HG03432 (cell line): ENCODE measurements at regions not wholly inside any gene's neighbourhood (a gene's known extent, or its start where the extent isn't known, plus 50 kb on each side); places are given as distances from the start of the nearest gene placed in this dataset.

Source experiments
- ATAC-seq: cut with Tn5 transposase; IDR thresholded peaks from one replicate; pipeline ENCODE4 v1.9.1; 2021; ENCODE audit warnings: mild to moderate bottlenecking, moderate library complexity; ENCODE audit not compliant: unreplicated experiment

DNA sequence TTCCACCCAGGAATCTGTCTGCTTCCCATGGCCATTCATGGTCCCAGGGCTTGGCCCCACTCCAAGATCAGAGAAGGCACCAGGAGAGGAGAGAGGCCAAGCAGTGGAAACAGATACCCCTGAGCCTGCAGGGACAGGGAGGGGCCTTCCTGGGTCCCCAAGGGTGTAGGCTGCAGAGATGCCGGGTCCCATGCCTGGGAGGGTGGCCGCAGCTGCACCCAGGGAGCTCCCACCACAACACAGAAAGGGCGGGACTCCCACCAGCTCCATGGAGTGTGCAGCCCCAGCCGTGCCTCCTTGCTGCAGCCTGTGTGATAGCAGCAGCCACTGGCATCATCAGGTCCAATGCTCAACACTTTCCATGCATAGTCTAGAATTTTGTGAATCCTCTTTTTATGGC is 331.5 kb downstream of the UACA start:
- ATAC-seq, result no peak

- ATAC-seq, result no peak
Measured at GRCh38 chr15:70430069-70430468, 332.4 kb upstream of the TLE3 start.

DNA sequence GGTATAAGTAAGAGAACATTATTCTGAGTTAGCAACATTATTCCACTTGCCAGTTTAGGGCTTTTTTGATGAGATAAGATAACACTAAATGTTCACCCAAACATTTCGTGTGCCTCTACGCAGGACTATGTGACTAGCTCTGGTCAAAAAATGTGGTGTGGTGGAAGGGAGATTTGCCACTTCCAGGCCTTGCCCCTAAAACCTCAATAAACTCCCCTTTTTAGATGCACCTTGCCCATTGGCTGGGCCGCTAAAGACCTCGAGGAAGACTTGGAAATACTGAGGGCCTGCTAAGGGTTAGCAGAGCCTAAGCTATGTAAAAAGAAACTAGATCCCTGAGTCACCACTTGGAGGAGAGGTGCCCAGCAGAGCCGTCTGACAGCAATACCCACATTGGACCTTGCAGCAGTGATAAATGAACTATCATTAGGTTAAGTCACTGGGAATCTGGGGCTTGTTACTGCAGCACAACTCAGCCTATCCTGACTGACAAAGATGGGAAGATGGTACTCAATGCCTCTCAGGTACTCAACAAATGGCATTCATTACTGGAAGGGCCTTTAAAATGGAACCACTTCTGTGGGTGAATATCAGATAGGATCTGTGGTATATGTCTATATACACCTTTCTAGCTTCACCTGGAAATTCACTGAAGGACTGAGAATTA is 331.5 kb upstream of the TLE3 start:
- ATAC-seq, result no peak

DNA sequence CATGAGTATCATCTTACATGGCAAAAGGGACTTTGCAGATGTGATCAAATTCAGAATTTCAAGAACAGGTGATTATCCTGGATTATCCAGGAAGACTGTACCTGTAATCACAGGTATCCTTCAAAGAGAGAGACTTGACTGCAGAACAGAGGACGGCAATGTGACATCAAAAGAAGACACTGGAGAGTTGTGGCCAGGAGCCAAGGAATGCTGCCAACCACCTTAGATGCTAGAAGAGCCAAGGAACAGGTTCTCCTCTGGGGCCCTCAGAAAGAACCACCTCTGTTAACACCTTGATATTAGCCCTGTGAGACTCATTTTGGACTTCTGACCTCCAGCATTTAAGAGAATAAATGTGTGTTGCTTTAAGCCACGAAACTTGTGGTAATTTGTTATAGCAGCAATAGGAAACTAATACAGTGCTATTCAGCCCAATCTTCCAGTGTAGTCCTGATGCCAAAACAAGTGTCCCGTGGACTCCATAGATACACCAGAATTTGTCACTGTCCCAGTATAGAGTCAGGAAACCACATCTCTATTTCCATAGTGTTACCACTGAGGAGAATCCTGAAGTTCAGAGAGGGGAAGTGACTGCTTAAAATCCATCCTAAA is 330.6 kb upstream of the TLE3 start:
- no peak for ATAC-seq

DNA sequence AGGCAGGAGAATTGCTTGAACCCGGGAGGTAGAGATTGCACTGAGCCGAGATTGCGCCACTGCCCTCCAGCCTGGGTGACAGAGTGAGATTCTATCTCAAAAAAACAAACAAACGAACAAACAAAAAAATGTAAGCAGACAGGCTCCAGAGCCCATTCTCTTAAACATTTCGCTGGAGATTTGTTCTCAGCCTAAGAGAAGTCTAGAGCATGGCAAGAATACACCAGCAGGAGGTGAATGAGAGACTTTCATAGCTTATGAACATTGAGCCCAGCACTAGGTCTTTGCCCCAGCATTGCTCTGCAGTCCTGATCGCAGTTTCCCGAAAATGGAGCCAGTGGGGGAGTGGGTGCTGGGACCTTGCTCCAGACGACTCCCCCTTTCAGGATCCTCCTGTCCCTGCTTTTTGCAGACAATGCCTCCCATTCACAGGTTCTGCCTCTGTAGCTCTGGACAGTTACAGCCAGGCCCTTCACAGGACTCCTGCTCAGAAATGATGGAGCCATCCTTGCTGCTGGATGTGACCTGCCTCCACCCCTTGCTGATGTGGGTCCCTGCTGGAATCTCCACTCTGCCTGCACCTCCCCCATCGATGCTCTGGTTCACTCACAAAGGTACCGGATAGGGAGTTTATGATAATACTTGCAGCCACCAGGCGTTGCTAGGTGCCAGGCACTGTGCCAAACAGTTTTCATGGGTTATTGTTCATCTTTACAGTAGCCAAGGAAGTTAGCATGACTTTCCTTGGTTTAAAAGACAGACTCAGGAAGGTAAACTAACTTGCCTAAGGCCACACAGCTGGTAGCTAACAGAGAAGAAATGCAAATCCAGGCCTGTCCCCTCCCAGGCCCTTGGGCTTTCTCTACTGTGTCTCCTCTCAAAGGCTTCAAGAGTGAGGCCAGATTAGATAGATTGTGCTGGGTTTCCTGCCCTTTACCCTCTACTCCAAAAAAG is 329.7 kb upstream of the TLE3 start:
- no peak for ATAC-seq

DNA sequence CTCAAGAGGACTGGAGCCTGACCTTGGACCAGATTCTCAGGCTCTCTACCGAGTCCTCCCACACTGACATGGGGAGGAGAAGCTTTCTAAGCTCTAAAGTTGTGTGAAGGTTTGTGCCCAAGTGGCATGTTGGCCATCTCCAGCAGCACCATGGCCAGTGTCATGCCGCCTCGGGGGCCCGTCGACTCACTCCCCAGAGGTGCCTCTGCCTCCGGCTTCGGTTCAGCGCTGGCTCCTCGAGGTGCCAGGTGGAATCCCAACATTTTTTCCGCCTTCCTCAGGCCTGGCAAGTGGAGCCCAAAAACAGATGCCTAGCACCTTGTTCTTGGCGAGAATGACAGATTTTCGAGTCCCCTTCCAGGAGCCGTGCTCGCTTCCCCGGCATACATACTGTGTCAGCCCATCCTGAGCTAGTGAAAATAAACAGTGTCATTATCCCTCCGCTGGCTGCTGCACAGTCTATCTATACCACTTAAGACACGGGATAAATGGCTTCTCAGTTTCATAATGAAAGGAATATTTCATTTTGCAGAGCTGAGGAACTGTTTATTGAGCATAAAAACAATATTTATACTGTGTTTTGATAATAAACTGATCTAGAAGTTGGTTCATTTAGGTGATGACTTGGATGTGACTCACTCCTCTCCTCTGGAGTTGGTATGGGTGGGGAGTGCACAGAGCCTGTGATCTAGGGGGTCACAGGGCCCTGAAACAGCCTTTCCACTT is 328.5 kb upstream of the TLE3 start:
- ATAC-seq, result no peak

GRCh38 chr15:70424937-70425411 is 327.3 kb upstream of the TLE3 start:
- ATAC-seq, result no peak

GRCh38 chr15:70423267-70423666 is 325.6 kb upstream of the TLE3 start:
- no peak for ATAC-seq

- no peak for ATAC-seq
Measured at GRCh38 chr15:70422342-70422741, 324.6 kb upstream of the TLE3 start.

GRCh38 chr15:70420948-70421482 is 323.3 kb upstream of the TLE3 start:
- ATAC-seq, result no peak

DNA sequence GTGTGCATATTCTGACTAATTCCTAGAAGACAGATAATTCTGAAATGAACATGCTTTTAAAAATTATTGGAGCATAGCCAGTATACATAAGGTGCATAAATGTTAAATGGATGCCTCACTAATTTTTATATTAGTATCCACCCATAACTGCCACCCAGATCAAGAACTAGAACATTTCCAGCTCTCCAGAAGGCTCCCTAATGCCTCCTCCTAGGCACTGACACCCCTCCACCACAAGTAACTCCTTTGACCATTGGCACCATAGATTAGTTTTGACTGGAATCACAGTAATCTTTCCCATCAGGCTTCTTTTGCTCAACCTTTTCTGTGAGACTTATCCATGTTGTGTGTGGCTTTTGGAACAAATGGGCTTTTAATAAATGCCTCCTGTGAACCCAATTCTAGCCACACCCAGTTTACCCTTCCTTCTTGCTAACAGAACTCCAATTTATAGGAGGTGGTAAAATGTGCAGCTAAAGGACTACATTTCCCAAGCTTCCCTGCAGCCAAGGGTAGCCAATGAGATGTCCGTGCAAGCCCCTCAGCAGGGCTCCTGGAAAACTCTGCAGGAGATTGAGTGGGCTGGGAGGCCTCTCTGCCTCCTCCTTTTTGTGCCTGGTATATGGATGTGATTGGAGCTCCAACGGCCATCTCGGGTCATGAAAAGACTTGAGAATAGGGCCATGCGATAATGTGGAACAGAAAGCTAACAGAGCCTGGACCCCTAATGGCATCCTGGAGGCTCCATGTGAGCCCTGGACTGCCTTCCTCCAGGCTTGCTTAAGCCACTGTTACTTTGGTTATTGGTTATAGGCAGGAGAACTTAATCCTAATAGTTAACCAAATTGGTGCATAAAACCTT is 322.6 kb upstream of the TLE3 start:
- no peak for ATAC-seq

- ATAC-seq, result no peak
Measured at GRCh38 chr15:70418943-70419342, 321.2 kb upstream of the TLE3 start.

GRCh38 chr15:70417535-70417934 is 319.8 kb upstream of the TLE3 start:
- ATAC-seq, result no peak

DNA sequence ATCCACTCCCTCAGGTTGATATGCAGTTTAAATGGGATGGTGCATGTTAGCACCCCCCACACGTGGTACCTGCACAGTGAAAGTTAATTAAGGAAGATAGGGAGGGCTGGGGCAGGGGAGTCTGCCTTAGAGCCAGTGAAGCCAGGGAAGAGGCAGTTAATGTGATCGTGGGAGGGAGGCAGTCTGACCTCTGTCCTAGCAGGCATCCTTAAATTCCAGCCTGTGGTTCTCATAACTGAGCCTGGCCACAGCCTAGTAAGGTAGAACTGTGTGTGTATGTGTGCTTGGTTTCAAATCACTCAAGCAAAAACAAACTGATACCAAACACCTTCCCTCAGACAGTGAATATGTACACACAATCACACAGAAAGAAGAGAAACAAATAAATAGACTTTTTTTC is 319.1 kb upstream of the TLE3 start:
- no peak for ATAC-seq

GRCh38 chr15:70415398-70415797 is 317.7 kb upstream of the TLE3 start:
- no peak for ATAC-seq

DNA sequence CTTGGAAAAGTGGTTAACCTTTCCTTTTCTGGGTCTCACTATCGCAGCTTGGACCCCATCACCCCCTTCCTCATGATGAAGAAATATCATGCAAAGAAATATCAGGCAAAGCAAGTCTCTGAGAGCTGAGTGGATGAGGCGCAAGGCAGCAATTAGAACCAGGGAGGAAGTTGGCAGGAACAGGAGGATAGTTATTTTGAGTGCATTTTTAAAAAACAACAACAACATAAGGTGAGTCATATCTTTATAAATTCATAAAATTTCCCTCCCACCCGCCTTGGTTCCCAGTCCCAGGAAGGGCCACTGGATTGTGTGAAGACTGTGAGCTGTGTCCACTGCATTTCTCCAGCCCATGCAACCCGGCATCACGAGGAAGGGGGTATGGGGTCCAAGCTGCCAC is 316.9 kb upstream of the TLE3 start:
- no peak for ATAC-seq

DNA sequence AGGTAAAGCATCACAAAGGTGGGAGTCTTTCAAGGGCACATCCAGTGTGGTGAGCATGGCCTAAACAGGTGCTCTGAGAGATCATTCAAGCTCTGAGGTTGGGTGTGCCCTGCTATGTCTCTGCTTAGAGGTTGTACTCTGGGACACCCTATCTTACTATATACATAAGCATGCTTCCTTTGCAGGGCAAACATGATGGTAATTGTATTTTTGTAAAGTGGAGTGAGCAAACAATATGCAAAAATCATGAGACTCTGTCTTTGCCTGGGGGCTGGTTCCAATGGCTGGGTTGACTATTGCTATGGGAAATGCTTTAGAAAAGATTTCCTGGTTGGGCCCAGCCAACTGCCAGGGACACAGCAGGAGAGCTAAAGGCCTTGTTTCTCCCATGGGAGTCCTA is 315.1 kb upstream of the TLE3 start:
- ATAC-seq, result no peak

DNA sequence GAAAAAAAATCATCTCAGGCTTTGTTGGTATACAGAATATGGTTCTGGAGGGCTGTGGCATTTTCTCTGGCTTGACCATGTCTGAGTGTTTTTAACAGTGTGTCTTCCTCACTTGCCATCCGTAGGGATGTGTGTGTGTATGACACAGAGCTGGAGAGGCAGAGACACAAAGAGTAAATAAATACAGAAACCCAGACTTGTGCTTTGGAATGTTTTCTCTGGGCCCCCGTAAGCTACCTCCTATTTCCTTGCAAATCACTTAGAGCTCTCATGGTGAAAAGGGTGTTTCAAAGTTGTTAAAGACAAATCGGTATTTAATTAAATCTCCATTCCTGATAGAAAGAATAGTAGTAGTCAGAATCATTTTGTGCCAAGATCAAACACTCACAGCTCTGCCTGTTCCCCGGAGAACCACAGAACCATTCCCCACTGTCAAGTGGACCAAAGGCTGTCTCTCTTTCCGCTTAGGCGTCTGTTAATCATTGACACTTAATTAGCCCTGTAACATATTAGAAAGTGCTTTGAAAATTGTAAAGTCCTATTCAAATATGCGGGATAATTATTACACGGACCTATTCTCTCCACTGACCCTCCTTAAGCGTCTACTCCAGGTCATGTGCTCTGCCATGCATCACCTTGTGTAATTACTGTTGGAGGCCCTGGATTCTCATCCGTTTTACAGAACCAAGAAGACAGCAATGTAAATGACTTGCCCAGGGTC is 313.6 kb upstream of the TLE3 start:
- no peak for ATAC-seq

GRCh38 chr15:70410371-70410985 is 312.8 kb upstream of the TLE3 start:
- ATAC-seq, result no peak
